Stimulated activated CD8-positive, alpha-beta memory T cell treated with anti-CD3 and anti-CD28 coated beads, Interleukin-12 subunit alpha, Interleukin-12 subunit beta, amount 100 ng/mL, for 24 hours (primary cell): ENCODE measurements at regions not wholly inside any gene's neighbourhood (a gene's known extent, or its start where the extent isn't known, plus 50 kb on each side); places are given as distances from the start of the nearest gene placed in this dataset.

Source experiments
- DNase-seq: peaks from one replicate; pipeline ENCODE4 v3.0.0-alpha.2; 2020; ENCODE audit errors: extremely low read depth

GRCh38 chr14:71361874-71362273, 454.6 kb downstream of the PCNX1 start:
- no peak for DNase-seq

- DNase-seq: no peak
Measured at GRCh38 chr14:71362282-71362681, 455.0 kb downstream of the PCNX1 start.

DNA sequence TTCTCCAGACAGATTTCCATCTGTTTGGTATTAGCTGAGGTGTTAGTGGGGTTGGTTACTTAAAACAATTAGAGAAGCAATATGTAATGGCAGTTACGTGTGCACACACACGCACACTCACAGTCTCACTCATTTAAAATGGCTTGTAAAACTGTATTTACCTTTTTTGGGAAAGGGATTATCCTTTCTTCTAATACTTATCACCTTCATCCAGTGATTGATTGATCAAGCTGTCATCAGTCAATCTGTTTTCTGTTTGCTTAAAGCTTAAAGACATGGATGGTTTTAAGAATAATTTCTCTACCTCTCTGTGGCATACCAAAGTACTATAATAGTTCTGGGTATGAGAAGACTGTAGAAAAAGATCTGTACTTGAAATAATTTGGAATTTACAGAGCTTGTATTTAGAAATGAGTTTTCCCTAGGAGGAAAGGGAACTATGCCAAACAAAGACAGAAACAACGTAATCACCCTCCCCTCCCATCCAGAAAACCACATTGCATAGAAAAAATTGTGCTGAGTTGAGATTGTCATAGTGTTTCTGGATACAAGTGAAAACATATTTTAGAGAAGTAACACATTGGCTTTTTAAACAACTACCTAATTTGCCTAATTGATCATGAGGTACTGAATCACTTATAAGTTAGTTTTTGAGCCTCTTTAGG, 455.8 kb downstream of the PCNX1 start:
- no peak for DNase-seq

GRCh38 chr14:71363946-71364925, 457.0 kb downstream of the PCNX1 start:
- no peak for DNase-seq

GRCh38 chr14:71365361-71365760, 458.1 kb downstream of the PCNX1 start:
- no peak for DNase-seq

DNA sequence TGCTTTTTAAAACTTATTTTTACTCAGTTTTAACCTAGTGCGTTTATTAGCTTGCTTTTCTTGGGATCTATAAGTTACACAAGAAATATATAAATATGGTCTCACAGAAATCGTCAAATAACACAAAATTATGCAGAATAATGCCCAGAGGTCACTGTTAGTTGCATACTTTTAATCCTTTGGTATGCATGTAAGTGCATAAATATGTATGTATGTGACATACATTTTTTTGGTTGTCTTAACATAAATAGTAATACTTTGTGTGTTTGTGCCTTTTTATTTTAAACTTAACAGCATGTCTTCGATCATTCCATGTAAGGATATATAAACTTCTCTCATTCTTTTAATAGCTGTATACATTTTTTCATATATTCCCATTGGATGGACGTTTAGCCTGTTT, 459.6 kb downstream of the PCNX1 start:
- DNase-seq: no peak

DNA sequence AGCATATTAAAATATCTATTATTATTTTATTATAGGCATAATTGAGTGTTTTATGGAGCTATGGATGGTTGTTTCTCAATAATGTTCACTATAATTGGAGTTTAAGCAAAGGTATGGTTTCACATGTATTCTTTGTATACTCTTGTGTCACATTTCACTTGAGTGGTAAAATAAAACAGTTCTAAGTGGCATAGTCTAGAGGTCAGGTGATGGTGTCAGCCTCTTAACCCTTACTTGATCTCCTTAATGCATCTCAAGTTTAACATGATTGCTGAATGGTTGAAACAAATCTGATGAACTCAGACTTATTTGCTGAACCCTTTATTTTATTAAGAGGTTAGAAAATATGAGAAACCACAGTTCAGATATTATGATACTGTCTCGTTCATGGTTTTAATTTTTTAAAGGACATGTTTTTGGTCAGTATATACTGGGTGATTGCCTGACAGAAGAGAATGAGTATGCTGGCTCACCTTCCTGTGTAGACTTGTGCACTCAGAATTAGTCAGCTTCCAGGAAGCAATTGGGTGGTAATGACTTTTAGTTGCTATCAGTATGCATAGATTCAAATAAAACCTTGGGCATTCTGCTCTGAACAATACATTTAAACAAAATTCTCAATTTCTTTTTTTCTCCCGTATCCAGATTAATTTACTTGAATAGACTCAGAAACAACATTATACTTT, 464.6 kb downstream of the PCNX1 start:
- DNase-seq: no peak

GRCh38 chr14:71372411-71372838, 465.2 kb downstream of the PCNX1 start:
- no peak for DNase-seq

GRCh38 chr14:71373773-71374172, 466.5 kb downstream of the PCNX1 start:
- no peak for DNase-seq

DNA sequence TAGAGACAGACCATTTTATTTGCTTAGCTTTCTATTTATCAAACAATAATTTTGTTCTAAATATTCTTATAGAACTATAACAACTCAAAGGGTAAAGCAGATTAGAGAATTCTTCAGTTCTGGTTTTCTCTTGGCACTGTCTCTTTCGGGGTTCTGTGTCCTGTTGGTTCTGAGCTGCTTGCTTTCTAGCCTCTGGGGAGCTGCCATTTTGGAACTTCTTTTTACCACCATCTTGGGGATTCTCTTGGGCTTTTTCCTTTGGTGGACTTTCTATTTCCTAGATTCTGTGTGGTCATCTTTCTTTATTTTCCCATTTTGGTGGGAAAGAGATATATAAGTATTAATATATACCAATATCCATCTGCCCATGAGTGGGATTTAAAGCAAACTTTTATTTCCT, 467.7 kb downstream of the PCNX1 start:
- DNase-seq: no peak

- no peak for DNase-seq
Measured at GRCh38 chr14:71377099-71377498, 469.8 kb downstream of the PCNX1 start.

DNA sequence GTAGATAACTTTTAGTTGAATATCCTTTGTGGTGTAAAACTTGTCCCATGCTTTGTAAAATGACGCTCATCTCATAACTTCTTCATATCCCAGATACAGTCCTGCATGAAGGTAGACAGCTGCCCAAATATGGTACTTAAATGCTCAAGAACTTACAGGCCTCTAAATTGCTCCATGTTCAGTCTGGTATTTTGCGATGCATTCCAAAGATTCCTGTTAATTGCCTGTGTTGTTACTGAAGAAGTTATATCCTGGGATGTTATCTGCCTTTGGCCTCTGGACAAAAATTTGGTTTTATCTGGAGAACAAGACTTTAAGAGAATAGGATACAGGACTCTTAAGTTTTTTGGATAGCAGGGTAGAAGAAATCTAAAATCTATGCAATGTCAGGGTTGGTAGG, 473.0 kb downstream of the PCNX1 start:
- no peak for DNase-seq

- no peak for DNase-seq
Measured at GRCh38 chr14:71381814-71382213, 474.6 kb downstream of the PCNX1 start.

- no peak for DNase-seq
Measured at GRCh38 chr14:71382315-71382714, 475.1 kb downstream of the PCNX1 start.

GRCh38 chr14:71383510-71383909, 476.3 kb downstream of the PCNX1 start:
- DNase-seq: no peak

DNA sequence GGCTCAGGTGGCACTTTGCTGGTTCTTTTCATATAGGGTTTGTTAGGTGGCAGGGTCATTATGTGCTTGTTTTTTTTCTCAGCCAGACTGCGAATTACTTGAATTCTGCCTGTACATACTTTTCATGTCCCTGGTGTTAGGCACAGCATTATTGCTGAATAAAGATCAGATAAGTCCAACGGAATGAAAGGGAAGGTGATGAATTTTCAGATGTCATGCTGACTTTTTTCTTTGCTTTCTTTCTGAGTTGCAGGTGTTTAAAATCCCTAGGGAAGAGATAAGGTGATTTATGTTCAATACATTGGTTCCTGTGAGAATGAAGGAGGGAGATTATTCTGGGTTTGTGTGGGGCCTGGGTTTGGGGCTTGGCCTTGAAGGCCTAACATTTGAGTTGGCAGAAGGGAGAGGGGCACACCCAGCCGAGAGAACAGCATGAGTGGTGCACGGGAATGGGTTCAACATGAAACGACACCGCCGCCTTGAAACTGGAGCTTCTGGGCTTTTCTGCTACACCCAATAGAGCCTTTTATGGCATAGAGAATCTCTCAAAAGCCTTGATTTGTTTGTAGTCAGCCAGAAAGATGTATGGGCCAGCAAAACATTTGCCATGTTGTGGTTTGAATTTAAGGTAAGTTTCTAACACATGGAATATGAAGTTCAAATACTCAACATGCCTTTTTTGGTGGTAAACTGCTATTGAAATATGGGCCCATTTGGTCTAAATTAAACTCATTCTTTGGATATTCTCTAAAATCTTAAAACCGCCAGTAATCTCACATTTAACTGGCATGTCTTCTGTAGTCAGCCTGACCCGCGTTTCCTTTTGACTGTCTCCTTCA, 477.0 kb downstream of the PCNX1 start:
- no peak for DNase-seq

GRCh38 chr14:71387753-71388152, 480.5 kb downstream of the PCNX1 start:
- DNase-seq: no peak

- no peak for DNase-seq
Measured at GRCh38 chr14:71388336-71388735, 481.1 kb downstream of the PCNX1 start.

GRCh38 chr14:71388862-71389261, 481.6 kb downstream of the PCNX1 start:
- no peak for DNase-seq

DNA sequence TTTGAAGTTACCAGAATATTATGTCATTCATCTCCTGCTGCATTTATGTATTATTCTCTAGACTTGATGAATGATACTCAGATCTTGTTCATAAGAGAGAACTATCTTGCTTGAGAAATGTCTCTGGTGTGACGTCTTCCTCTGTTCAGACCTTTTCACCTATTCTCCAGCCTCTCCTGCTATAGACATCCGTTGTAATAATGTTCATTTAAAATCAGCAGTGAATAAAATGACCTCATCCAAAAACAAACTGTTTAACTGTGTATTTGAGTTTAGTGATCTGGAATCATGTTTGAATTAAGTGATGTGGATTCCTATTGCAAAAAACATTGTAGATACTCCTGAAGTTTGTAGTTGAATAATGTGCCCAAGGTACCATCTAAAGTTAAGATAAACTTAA, 487.1 kb downstream of the PCNX1 start:
- DNase-seq: no peak

GRCh38 chr14:71395151-71395604, 487.9 kb downstream of the PCNX1 start:
- DNase-seq: no peak
